HL-60 (cell line): ENCODE measurements at regions not wholly inside any gene's neighbourhood (a gene's known extent, or its start where the extent isn't known, plus 50 kb on each side); places are given as distances from the start of the nearest gene placed in this dataset.

Source experiments
- DNase-seq, 2 experiments: peaks; one replicate each; pipeline ENCODE4 v3.0.0-alpha.2; 2010 to 2020; ENCODE audit warnings: low read depth in 1 of 2, low spot score in 1 of 2
- H3K27ac ChIP-seq: fragments of 250-450 bp; sonication (Bioruptor Pico); replicated peaks from 2 replicates; pipeline ENCODE4 v1.5.1; 2020; ENCODE audit warnings: mild to moderate bottlenecking, moderate library complexity
- H3K27me3 ChIP-seq: fragments of 250-450 bp; sonication (Bioruptor Pico); 2 replicates; pipeline ENCODE4 v1.5.1; 2021; ENCODE audit warnings: mild to moderate bottlenecking, moderate library complexity; ENCODE audit not compliant: insufficient read depth, poor library complexity, severe bottlenecking
- H3K4me3 ChIP-seq: replicated peaks from 2 replicates; pipeline ENCODE4 v1.5.1; 2011; ENCODE audit warnings: mild to moderate bottlenecking, control low read depth, low read length; ENCODE audit not compliant: insufficient read depth
- CTCF ChIP-seq: IDR thresholded peaks from one replicate; pipeline ENCODE4 v1.5.1; 2011; ENCODE audit warnings: low read length, control low read depth, inconsistent platforms; ENCODE audit not compliant: insufficient read depth
- GABPA ChIP-seq: IDR thresholded peaks from 2 replicates; pipeline ENCODE4 v1.6.1; 2012; ENCODE audit warnings: low read depth
- POLR2AphosphoS5 ChIP-seq: IDR thresholded peaks from 2 replicates; pipeline ENCODE4 v1.6.1; 2012; ENCODE audit warnings: low read depth
- SPI1 ChIP-seq: IDR thresholded peaks from 2 replicates; pipeline ENCODE4 v1.6.1; 2012; ENCODE audit warnings: low read depth, mild to moderate bottlenecking, borderline replicate concordance
- TF ChIP-seq, protein P1 (sequence below): IDR thresholded peaks from 2 replicates; pipeline ENCODE4 v1.6.1; 2012; ENCODE audit warnings: low read depth; ENCODE audit not compliant: insufficient replicate concordance

- Histone ChIP-seq H3K27ac (no peak overlapping the region), H3K27me3 (no peaks in the 10 kb centered on the region), H3K4me3 (no peak overlapping the region)
- TF ChIP-seq, protein P1, sequence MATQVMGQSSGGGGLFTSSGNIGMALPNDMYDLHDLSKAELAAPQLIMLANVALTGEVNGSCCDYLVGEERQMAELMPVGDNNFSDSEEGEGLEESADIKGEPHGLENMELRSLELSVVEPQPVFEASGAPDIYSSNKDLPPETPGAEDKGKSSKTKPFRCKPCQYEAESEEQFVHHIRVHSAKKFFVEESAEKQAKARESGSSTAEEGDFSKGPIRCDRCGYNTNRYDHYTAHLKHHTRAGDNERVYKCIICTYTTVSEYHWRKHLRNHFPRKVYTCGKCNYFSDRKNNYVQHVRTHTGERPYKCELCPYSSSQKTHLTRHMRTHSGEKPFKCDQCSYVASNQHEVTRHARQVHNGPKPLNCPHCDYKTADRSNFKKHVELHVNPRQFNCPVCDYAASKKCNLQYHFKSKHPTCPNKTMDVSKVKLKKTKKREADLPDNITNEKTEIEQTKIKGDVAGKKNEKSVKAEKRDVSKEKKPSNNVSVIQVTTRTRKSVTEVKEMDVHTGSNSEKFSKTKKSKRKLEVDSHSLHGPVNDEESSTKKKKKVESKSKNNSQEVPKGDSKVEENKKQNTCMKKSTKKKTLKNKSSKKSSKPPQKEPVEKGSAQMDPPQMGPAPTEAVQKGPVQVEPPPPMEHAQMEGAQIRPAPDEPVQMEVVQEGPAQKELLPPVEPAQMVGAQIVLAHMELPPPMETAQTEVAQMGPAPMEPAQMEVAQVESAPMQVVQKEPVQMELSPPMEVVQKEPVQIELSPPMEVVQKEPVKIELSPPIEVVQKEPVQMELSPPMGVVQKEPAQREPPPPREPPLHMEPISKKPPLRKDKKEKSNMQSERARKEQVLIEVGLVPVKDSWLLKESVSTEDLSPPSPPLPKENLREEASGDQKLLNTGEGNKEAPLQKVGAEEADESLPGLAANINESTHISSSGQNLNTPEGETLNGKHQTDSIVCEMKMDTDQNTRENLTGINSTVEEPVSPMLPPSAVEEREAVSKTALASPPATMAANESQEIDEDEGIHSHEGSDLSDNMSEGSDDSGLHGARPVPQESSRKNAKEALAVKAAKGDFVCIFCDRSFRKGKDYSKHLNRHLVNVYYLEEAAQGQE: no peak
- no peak for TF ChIP-seq CTCF
- no peak for TF ChIP-seq SPI1
- no peak for TF ChIP-seq GABPA
- no peak for TF ChIP-seq POLR2AphosphoS5
- no peak for DNase-seq
Measured at GRCh38 chrX:10761447-10761846, 141.1 kb upstream of the MID1 start.

GRCh38 chrX:10769195-10769594, 148.8 kb upstream of the MID1 start:
- Histone ChIP-seq H3K27ac (no peak overlapping the region), H3K4me3 (no peak overlapping the region), H3K27me3 (no peaks in the 10 kb centered on the region)
- peak in 1 of 2 experiments; percentile 2 for DNase-seq
- TF ChIP-seq SPI1 (no peak), GABPA (no peak), CTCF (no peak), POLR2AphosphoS5 (no peak)
- TF ChIP-seq, protein P1: no peak

GRCh38 chrX:10769696-10770619, 149.6 kb upstream of the MID1 start:
- no peak overlapping the region for H3K4me3 ChIP-seq
- DNase-seq: no peak
- H3K27ac ChIP-seq: no peak overlapping the region
- no peaks in the 10 kb centered on the region for H3K27me3 ChIP-seq
- no peak for TF ChIP-seq GABPA
- no peak for TF ChIP-seq POLR2AphosphoS5
- TF ChIP-seq, protein P1: no peak
- no peak for TF ChIP-seq SPI1
- TF ChIP-seq CTCF: no peak
